ENCODE measurements at regions not wholly inside any gene's neighbourhood (a gene's known extent, or its start where the extent isn't known, plus 50 kb on each side); places are given as distances from the start of the nearest gene placed in this dataset.

- Mint-ChIP-seq H3K27me3 (no peaks in the 10 kb centered on the region), H3K27ac (no peak overlapping the region), H3K36me3 (no peaks in the 10 kb centered on the region), H3K4me1 (no peaks in the 10 kb centered on the region), H3K4me3 (no peak overlapping the region), H3K9me3 (peaks cover 10% of the 10 kb centered on the region)
Observed at GRCh38 chr17:54085934-54086333, 263.2 kb downstream of the KIF2B start.

- Mint-ChIP-seq H3K36me3 (no peaks in the 10 kb centered on the region), H3K9me3 (peaks cover 5% of the 10 kb centered on the region), H3K4me3 (no peak overlapping the region), H3K27ac (no peak overlapping the region), H3K4me1 (no peaks in the 10 kb centered on the region), H3K27me3 (no peaks in the 10 kb centered on the region)
Observed at GRCh38 chr17:54096216-54096615, 273.5 kb downstream of the KIF2B start.

- no peaks in the 10 kb centered on the region for H3K4me1 Mint-ChIP-seq
- H3K4me3 Mint-ChIP-seq, result no peak overlapping the region
- H3K36me3 Mint-ChIP-seq, result no peaks in the 10 kb centered on the region
- H3K27me3 Mint-ChIP-seq, result no peaks in the 10 kb centered on the region
- no peak overlapping the region for H3K27ac Mint-ChIP-seq
- H3K9me3 Mint-ChIP-seq, result no peaks in the 10 kb centered on the region
Observed at GRCh38 chr17:54099221-54099620, 276.5 kb downstream of the KIF2B start.

DNA sequence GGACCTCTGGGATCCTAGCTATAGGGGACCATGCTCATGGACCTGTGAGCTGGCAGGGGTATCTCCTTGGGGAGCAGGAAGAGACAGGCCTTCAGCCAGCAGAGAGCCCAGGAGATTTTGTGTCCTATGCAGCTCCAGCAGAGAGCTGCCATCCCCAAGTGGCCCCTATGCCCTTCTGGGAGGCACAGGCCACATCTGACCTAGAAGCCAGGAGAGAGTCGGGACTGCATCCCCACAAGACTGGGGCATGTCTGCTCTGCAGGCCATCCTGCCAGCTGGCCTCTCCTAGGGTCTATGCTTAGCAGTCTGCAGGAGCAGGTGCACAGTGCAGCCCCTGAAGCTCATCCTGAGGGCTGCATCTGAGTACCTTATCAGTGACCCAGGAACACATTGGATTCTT lies 279.5 kb downstream of the KIF2B start:
- H3K27me3 Mint-ChIP-seq, result no peaks in the 10 kb centered on the region
- H3K4me3 Mint-ChIP-seq, result no peak overlapping the region
- peaks cover 7% of the 10 kb centered on the region for H3K9me3 Mint-ChIP-seq
- no peaks in the 10 kb centered on the region for H3K4me1 Mint-ChIP-seq
- H3K27ac Mint-ChIP-seq, result no peak overlapping the region
- no peaks in the 10 kb centered on the region for H3K36me3 Mint-ChIP-seq

DNA sequence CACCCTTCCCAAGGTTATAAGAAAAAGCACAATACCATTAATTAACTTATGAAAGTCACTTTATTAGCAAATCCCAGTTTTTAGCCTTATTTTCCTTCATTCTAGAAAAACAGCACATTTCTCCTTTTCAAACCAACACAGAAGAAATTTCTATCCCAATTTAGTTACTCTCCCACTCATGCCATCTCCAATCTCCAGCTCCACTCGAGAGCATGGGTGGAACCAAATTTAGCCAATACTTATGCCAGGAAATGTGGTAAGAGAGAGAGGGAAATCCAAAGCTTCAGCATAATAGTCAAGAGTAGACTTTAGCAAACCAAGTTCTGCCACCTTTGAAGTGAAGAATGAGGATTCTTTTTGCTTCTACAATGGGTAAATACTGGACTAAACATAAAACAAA lies 288.8 kb downstream of the KIF2B start:
- H3K36me3 Mint-ChIP-seq, result no peaks in the 10 kb centered on the region
- H3K9me3 Mint-ChIP-seq, result peaks cover 18% of the 10 kb centered on the region
- no peak overlapping the region for H3K4me3 Mint-ChIP-seq
- H3K27ac Mint-ChIP-seq, result no peak overlapping the region
- no peaks in the 10 kb centered on the region for H3K4me1 Mint-ChIP-seq
- no peaks in the 10 kb centered on the region for H3K27me3 Mint-ChIP-seq

DNA sequence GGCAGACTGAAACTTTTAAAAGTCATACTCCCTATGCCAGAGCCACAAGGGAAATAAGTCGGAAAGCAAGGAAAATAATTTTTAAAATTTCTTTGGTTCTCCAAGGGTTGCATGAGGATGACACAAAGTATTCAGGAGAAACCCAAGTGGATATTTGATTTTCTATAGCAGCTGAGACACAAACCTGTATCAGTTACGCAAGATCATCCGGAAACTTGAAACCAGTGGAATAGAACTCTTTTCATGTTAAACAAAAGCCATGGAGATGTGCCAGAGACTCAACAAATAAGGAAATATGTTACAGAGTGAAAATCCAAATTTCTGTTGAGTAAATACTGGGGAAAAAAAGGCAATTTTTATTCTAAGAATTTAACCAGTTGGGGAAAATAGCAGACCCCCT lies 294.7 kb downstream of the KIF2B start:
- H3K27ac Mint-ChIP-seq, result no peak overlapping the region
- H3K9me3 Mint-ChIP-seq, result peaks cover 22% of the 10 kb centered on the region
- H3K36me3 Mint-ChIP-seq, result no peaks in the 10 kb centered on the region
- no peaks in the 10 kb centered on the region for H3K4me1 Mint-ChIP-seq
- H3K27me3 Mint-ChIP-seq, result no peaks in the 10 kb centered on the region
- H3K4me3 Mint-ChIP-seq, result no peak overlapping the region

DNA sequence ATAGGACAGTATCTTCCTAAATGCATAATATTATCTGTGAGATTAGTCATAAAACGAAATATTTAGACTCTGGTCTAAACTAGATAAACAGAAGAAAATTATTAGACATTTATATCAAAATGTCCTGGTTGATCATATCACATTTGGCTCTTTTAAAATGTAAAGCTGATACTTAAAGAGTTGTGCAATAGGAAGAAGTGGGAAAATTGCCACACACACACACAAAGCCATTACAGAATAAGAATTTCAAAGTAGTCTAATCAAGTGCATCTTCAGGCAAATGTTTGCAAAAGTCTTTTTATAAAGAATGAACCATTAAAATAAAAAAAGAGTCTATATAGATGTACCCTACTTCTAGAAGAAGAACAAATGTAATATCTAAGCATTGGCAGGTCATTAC lies 301.7 kb downstream of the KIF2B start:
- Mint-ChIP-seq H3K27ac (no peak overlapping the region), H3K4me1 (no peaks in the 10 kb centered on the region), H3K27me3 (no peaks in the 10 kb centered on the region), H3K9me3 (peaks cover 26% of the 10 kb centered on the region), H3K36me3 (no peaks in the 10 kb centered on the region), H3K4me3 (no peak overlapping the region)

DNA sequence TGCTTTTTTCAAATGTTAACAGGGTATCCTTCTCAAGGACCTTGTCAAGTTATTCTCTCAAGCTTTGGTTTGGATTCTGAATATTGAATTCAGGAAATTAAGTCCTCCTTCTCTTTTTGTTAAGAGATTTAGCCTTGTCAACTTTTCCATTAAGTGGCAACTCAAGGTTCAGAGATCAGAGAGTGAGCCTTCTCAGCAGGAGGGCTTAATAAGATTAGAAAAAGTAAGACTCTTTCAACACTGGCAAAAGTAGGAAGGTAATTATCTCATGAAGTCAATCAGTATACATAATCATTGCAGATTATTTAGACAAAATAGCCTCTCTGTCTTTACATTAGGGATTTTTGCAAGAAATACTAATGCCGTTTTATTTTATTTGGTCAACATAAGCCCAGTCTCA lies 330.7 kb downstream of the KIF2B start:
- no peaks in the 10 kb centered on the region for H3K36me3 Mint-ChIP-seq
- H3K4me3 Mint-ChIP-seq, result no peak overlapping the region
- H3K9me3 Mint-ChIP-seq, result peaks cover 19% of the 10 kb centered on the region
- no peaks in the 10 kb centered on the region for H3K4me1 Mint-ChIP-seq
- no peak overlapping the region for H3K27ac Mint-ChIP-seq
- no peaks in the 10 kb centered on the region for H3K27me3 Mint-ChIP-seq

GRCh38 chr17:54157542-54157941 lies 334.8 kb downstream of the KIF2B start:
- Mint-ChIP-seq H3K36me3 (no peaks in the 10 kb centered on the region), H3K4me1 (no peaks in the 10 kb centered on the region), H3K27ac (no peak overlapping the region), H3K27me3 (no peaks in the 10 kb centered on the region), H3K4me3 (no peak overlapping the region), H3K9me3 (peaks cover 19% of the 10 kb centered on the region)

DNA sequence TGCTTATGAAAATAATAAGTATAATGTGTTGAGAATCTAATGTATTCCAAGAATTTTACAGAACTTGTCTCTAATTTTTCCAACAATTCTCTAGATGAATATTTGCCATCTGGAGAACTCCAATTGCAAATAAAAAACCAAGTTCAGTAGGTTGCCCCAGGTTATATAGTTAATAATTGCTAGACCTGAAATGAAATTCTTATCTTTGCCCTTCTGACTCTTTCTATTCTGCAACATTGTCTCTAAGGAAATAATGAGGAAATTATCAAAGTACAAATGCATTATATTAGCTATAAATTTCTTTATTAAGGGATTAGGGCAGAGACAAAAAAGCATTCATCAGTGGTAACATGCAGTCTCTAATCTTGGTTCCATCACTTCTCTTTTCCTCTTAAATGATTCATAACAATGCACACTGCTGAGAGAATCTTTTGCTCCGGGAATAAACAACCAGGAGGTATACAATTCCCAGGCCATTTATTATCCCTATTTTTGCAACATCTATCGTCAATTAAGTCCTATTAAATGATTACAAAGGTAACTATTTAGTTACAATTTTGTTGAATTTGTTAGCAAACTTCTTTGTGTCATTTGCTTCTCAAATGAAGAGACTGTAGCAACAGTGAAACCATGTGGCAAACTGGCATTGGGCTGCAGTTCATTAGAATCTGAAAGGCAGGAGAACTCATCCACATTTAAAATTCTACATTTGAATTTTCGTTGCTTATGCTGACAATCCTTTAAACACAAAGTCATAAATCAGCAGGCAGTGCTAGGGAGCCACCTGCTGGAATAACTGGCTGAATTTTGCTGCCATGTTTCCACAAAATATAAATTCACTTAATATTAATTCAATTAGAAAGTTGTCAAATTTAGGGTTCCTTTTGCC lies 349.6 kb downstream of the KIF2B start:
- H3K4me3 Mint-ChIP-seq, result no peak overlapping the region
- no peaks in the 10 kb centered on the region for H3K4me1 Mint-ChIP-seq
- H3K27me3 Mint-ChIP-seq, result no peaks in the 10 kb centered on the region
- no peak overlapping the region for H3K27ac Mint-ChIP-seq
- no peaks in the 10 kb centered on the region for H3K36me3 Mint-ChIP-seq
- H3K9me3 Mint-ChIP-seq, result peaks cover 9% of the 10 kb centered on the region

DNA sequence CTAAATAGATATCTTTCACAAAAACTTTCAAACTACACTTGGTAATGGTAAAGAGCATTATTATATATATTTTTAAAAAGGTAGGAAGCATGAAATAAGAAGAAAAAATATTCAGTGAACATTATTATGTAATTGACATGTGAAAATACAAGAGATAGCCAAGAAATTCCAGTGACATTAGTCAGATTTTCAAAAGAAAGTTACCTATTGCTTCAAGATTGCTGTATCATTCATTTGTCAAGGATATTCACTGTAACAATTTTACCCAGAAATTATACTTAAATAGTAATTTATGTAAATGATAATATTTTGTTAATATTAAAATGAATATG lies 350.2 kb downstream of the KIF2B start:
- Mint-ChIP-seq H3K27me3 (no peaks in the 10 kb centered on the region), H3K4me3 (no peak overlapping the region), H3K4me1 (no peaks in the 10 kb centered on the region), H3K27ac (no peak overlapping the region), H3K36me3 (no peaks in the 10 kb centered on the region), H3K9me3 (peaks cover 9% of the 10 kb centered on the region)

GRCh38 chr17:54177606-54178308 lies 355.0 kb downstream of the KIF2B start:
- Mint-ChIP-seq H3K4me1 (no peaks in the 10 kb centered on the region), H3K9me3 (peaks cover 9% of the 10 kb centered on the region)

GRCh38 chr17:54180950-54181349 lies 358.2 kb downstream of the KIF2B start:
- Mint-ChIP-seq H3K4me3 (no peak overlapping the region), H3K27me3 (peaks cover 1% of the 10 kb centered on the region), H3K9me3 (peaks cover 5% of the 10 kb centered on the region), H3K36me3 (no peaks in the 10 kb centered on the region), H3K27ac (no peak overlapping the region), H3K4me1 (no peaks in the 10 kb centered on the region)

More at GRCh38 chr17:54177606-54178308, 355.0 kb downstream of the KIF2B start:
- Mint-ChIP-seq H3K4me3 (no peak overlapping the region), H3K27me3 (no peaks in the 10 kb centered on the region), H3K36me3 (no peaks in the 10 kb centered on the region), H3K27ac (no peak overlapping the region)

- peaks cover 5% of the 10 kb centered on the region for H3K9me3 Mint-ChIP-seq
- H3K36me3 Mint-ChIP-seq, result no peaks in the 10 kb centered on the region
Observed at GRCh38 chr17:54191261-54191660, 368.5 kb downstream of the KIF2B start.

DNA sequence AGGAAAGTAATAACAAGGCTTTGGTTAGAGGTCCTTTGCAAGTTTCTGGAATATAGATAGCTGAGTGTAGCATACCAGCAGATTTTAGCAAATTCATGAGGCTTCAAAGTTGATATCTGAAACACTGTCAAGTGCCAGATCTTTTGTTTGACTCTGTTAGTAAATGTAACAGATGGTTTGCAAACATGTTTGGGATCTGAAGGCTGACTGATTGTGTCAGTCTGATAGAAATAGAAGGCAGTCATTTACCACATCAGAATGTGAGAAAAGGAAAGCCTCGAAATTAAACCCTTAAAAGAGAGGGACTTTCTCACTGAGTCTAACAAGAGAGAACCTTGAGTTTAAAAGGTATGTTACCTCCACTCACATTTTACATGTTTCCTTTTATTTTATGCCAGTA lies 371.5 kb downstream of the KIF2B start:
- no peak overlapping the region for H3K27ac Mint-ChIP-seq

More at GRCh38 chr17:54191261-54191660, 368.5 kb downstream of the KIF2B start:
- Mint-ChIP-seq H3K27ac (no peak overlapping the region), H3K4me1 (no peaks in the 10 kb centered on the region), H3K27me3 (no peaks in the 10 kb centered on the region), H3K4me3 (no peak overlapping the region)

GRCh38 chr17:54196751-54197150 lies 374.0 kb downstream of the KIF2B start:
- Mint-ChIP-seq H3K4me3 (no peak overlapping the region), H3K4me1 (no peaks in the 10 kb centered on the region), H3K27me3 (no peaks in the 10 kb centered on the region), H3K9me3 (peaks cover 6% of the 10 kb centered on the region), H3K36me3 (no peaks in the 10 kb centered on the region), H3K27ac (no peak overlapping the region)

More for the DNA sequence above, 371.5 kb downstream of the KIF2B start:
- Mint-ChIP-seq H3K4me1 (no peaks in the 10 kb centered on the region), H3K9me3 (peaks cover 6% of the 10 kb centered on the region), H3K27me3 (no peaks in the 10 kb centered on the region), H3K4me3 (no peak overlapping the region), H3K36me3 (no peaks in the 10 kb centered on the region)

All from activated naive CD4-positive, alpha-beta T cell treated with anti-CD3 and anti-CD28 coated beads, Interleukin-2, amount 50 U/mL, for 24 hours (primary cell).